Transverse colon (tissue), 4 donors: ENCODE measurements at regions not wholly inside any gene's neighbourhood (a gene's known extent, or its start where the extent isn't known, plus 50 kb on each side); places are given as distances from the start of the nearest gene placed in this dataset.

Experiments used
- DNase-seq: peaks from one replicate; pipeline ENCODE4 v3.0.0-alpha.2; 2019
- H3K27ac ChIP-seq, 4 donors: fragments of 200-600 bp; sonication (generic); 2 replicates each; pipeline ENCODE4 v1.5.1; 2016 to 2018; ENCODE audit warnings: inconsistent platforms in 4 of 4
- H3K27me3 ChIP-seq: fragments of 200-600 bp; sonication (generic); 2 replicates; pipeline ENCODE4 v1.5.1; 2017; ENCODE audit warnings: inconsistent platforms
- H3K36me3 ChIP-seq, 4 donors: fragments of 200-600 bp; sonication (generic); 2 replicates each; pipeline ENCODE4 v1.5.1; 2017 to 2019; ENCODE audit warnings: inconsistent platforms in 4 of 4
- H3K4me1 ChIP-seq, 4 donors: fragments of 200-600 bp; sonication (generic); 2 replicates each; pipeline ENCODE4 v1.5.1; 2017 to 2020; ENCODE audit warnings: inconsistent platforms in 4 of 4
- H3K4me3 ChIP-seq, 4 donors: fragments of 200-600 bp; sonication (generic); 1 replicate in 1 of 4; 2 replicates in 3 of 4; pipeline versions ENCODE4 v1.5.1 to v1.6.1; 2017 to 2019; ENCODE audit warnings: inconsistent platforms in 4 of 4
- H3K9me3 ChIP-seq, 2 donors: fragments of 200-600 bp; sonication (generic); 2 replicates each; pipeline ENCODE4 v1.5.1; 2017 to 2019; ENCODE audit warnings: inconsistent platforms in 2 of 2
- EP300 ChIP-seq: sonication (generic); formaldehyde crosslinking; IDR thresholded peaks from one replicate; pipeline ENCODE4 v1.6.1; 2017; ENCODE audit warnings: antibody characterized with exemption, low read depth
- POLR2A ChIP-seq: fragments of 450-650 bp; IDR thresholded peaks from one replicate; pipeline ENCODE4 v1.6.1; 2016; ENCODE audit warnings: antibody characterized with exemption, mild to moderate bottlenecking, moderate library complexity
- POLR2AphosphoS5 ChIP-seq, 3 donors: sonication (generic); formaldehyde crosslinking; IDR thresholded peaks; one replicate each; pipeline ENCODE4 v1.6.1; 2016; ENCODE audit warnings: antibody characterized with exemption in 3 of 3
- WGBS, 2 donors: methylation state at CpG; one replicate each; pipeline ENCODE4 v1.1.5; 2018; ENCODE audit warnings: low coverage in 1 of 2; 5-methylcytosine and 5-hydroxymethylcytosine counted together
- in situ Hi-C, 4 donors: fragments of 200-750 bp; cut with MboI; loops; one replicate each; pipeline versions ENCODE4 v1.15.0 to v1.15.1; 2017; ENCODE audit warnings: low sequenced_read_pairs in 3 of 4, low pct_ligation_motif_present in 1 of 4, low pct_unique_long_range_greater_than_20kb in 1 of 4
- intact Hi-C: fragments of 100-400 bp; cut with DNase I; formaldehyde crosslinking; loops from one replicate; pipeline ENCODE4 v1.15.1; 2023; ENCODE audit warnings: low total_unique reads
- TF ChIP-seq, protein P1 (sequence below), 5 experiments: fragments of 200-600 bp in 3 of 5; fragments of 450-650 bp in 2 of 5; sonication (generic) in 3 of 5; IDR thresholded peaks; 1 replicate in 2 of 5; 2 replicates in 3 of 5; pipeline ENCODE4 v1.5.1; 2016 to 2017; ENCODE audit warnings: antibody characterized with exemption in 5 of 5, inconsistent platforms in 3 of 5, mild to moderate bottlenecking in 2 of 5, moderate library complexity in 1 of 5

DNA sequence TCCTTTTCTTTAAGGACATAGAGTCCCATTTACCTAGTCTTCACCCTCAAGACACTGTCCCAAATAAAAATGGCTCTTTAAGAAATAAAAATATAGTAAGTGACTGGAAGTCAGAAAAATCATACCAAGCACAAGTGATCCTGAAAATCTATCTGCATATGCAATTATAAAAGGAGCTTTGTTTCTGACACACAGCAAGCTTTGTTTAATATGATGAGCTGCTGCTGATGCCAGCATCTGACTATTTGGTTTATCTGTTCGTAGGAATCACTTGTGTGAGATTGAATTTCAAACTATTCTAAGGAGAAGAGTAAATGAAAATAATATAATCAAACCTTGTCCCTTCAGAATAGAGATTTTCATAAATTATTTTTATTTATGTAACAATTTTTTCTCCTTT, 332.4 kb downstream of the PCDH7 start:
- Histone ChIP-seq H3K27ac (no peak overlapping the region), H3K4me1 (peaks cover 0 to 3% (median 0%) of the 10 kb centered on the region in 4 donors), H3K27me3 (no peaks in the 10 kb centered on the region), H3K9me3 (no peaks in the 10 kb centered on the region), H3K36me3 (no peaks in the 10 kb centered on the region), H3K4me3 (no peak overlapping the region)
- intact Hi-C loops = loop anchor here (2.0 kb wide), 1 partner anchor 46 kb away; no protein-coding TSS in a partner anchor
- in situ Hi-C loops = no loop called here
- WGBS, 2 donors = 46 to 71% methylated on average over 1 of the region's 1 CpG
- TF ChIP-seq POLR2A = no peak
- DNase-seq = no peak

DNA sequence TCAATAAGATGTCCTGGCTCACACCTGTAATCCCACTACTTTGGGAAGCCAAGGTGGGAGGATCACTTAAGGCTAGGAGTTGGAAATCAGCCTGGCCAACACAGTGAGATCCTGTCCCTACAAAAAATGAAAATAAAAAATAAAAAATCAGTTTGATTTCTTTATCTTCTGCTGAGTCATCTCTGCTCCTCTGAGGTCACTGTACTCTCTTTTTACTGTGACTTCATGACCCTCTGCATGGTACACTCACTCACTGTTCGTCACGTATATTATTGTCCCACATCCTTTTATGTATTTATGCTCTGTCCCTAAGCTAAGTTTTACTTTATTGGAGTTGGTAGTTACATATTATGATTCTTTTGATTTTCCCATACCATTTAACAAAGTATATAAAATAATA, 333.3 kb downstream of the PCDH7 start:
- intact Hi-C loops (loop anchor here (2.0 kb wide), 1 partner anchor 47 kb away; no protein-coding TSS in a partner anchor), in situ Hi-C loops (no loop called here)
- Histone ChIP-seq H3K27ac (no peak overlapping the region), H3K9me3 (no peaks in the 10 kb centered on the region), H3K27me3 (no peaks in the 10 kb centered on the region), H3K36me3 (no peaks in the 10 kb centered on the region), H3K4me1 (peaks cover 0 to under 1% (median 0%) of the 10 kb centered on the region in 4 donors), H3K4me3 (no peak overlapping the region)
- no peak for DNase-seq
- TF ChIP-seq EP300 = no peak
- WGBS, 2 donors = 81 to 94% methylated on average over 2 of the region's 2 CpGs

DNA sequence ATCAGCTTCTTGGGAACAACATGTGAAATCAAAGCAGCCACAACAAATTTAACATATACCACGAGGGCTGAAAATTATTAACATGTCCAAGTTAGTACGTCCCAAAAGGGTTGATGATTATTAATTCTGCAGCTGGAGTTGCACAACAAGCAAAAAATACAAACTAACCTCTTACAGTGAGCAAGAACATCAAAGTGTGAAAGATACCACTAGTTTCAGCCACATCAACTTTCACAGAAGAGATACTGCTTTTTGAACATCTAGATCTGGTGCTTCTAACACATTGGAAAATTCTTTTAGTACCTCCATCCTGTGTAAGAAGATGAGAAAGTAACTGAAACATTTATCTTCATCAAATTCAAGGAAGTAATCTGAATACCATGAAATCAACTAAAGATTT, 334.1 kb downstream of the PCDH7 start:
- intact Hi-C loops (no loop called here), in situ Hi-C loops (no loop called here)
- Histone ChIP-seq H3K27me3 (no peaks in the 10 kb centered on the region), H3K36me3 (no peaks in the 10 kb centered on the region), H3K9me3 (no peaks in the 10 kb centered on the region), H3K4me3 (no peak overlapping the region), H3K27ac (no peak overlapping the region), H3K4me1 (no peaks in the 10 kb centered on the region)
- TF ChIP-seq POLR2AphosphoS5 (IDR thresholded peaks at IDR 0.05) (no peak), EP300 (no peak), POLR2A (no peak)
- TF ChIP-seq, protein P1, sequence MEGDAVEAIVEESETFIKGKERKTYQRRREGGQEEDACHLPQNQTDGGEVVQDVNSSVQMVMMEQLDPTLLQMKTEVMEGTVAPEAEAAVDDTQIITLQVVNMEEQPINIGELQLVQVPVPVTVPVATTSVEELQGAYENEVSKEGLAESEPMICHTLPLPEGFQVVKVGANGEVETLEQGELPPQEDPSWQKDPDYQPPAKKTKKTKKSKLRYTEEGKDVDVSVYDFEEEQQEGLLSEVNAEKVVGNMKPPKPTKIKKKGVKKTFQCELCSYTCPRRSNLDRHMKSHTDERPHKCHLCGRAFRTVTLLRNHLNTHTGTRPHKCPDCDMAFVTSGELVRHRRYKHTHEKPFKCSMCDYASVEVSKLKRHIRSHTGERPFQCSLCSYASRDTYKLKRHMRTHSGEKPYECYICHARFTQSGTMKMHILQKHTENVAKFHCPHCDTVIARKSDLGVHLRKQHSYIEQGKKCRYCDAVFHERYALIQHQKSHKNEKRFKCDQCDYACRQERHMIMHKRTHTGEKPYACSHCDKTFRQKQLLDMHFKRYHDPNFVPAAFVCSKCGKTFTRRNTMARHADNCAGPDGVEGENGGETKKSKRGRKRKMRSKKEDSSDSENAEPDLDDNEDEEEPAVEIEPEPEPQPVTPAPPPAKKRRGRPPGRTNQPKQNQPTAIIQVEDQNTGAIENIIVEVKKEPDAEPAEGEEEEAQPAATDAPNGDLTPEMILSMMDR (IDR thresholded peaks at IDR 0.05) = no peak
- 68% methylated on average over 2 of the region's 2 CpGs for WGBS, 2 donors
- DNase-seq = no peak

DNA sequence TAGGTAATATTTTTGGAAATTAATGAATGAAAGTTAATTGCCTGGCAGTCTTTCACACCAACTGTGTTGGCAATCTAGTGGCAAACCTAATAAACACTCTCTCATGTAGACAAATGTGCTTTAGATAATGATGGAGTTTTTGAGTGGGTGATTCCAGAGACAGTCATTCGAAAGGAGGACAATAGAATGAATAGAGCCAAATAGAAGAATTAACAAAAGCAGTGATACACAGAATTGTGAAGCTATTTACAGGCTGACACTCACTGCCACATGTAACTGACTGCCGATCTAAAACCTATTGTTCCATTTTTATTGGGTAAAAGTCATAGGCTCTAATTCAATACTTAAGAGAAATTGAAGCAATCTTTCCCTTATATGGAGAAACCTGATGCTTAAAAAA, 338.5 kb downstream of the PCDH7 start:
- in situ Hi-C loops = no loop called here
- no peaks in the 10 kb centered on the region for H3K36me3 ChIP-seq
- no peak overlapping the region for H3K27ac ChIP-seq
- 75 to 83% methylated on average over 2 of the region's 2 CpGs for WGBS, 2 donors
- no peak for DNase-seq
- H3K27me3 ChIP-seq = no peaks in the 10 kb centered on the region
- no peaks in the 10 kb centered on the region for H3K4me1 ChIP-seq
- H3K4me3 ChIP-seq = no peak overlapping the region
- intact Hi-C loops = no loop called here
- H3K9me3 ChIP-seq = no peaks in the 10 kb centered on the region
- TF ChIP-seq, protein P1 (IDR thresholded peaks at IDR 0.05) = no peak
- TF ChIP-seq POLR2A = no peak
- TF ChIP-seq POLR2AphosphoS5 (IDR thresholded peaks at IDR 0.05) = no peak
- TF ChIP-seq EP300 = no peak

DNA sequence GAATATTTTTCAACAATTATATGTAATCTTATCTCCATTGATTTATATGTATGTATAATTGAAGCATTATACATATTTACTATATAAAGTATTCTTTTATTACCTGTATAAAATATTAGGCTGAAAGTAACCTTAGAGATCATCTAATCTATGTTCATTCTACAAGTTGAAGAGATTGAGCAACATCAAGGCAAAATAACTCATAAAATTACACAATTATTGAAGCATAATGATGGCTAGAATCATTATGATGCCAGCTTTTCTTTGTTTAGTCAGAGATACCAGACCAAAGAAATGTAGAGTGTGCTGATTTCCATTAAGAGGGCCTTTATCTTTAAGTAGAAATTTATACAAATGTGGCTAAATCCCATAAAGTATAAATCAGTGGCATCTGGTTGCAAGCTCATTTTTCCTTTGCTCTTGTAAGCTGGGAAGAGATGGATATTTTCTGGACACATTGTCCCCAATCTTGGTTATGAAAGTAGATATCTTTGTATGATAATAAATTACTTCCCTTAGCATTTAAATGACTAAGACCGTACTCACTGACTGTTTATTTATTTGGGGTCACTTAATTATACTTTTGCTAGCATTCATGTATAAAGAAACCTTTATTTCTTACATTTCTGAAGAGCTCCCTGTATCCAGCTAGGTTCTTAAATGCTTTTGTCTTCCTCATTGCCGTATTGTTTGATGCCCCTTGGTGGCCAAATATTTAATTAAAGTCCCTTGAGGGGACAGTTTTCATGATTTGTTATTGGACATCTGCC, 339.8 kb downstream of the PCDH7 start:
- H3K27ac ChIP-seq = no peak overlapping the region
- H3K36me3 ChIP-seq = no peaks in the 10 kb centered on the region
- 69 to 86% methylated on average over 1 to 2 of the region's 2 CpGs for WGBS, 2 donors
- no peaks in the 10 kb centered on the region for H3K27me3 ChIP-seq
- no peak overlapping the region for H3K4me3 ChIP-seq
- H3K4me1 ChIP-seq = no peaks in the 10 kb centered on the region
- intact Hi-C loops (no loop called here), in situ Hi-C loops (no loop called here)
- no peaks in the 10 kb centered on the region for H3K9me3 ChIP-seq
- no peak for TF ChIP-seq EP300
- TF ChIP-seq, protein P1 (IDR thresholded peaks at IDR 0.05) = no peak
- TF ChIP-seq POLR2AphosphoS5 (IDR thresholded peaks at IDR 0.05) = no peak
- TF ChIP-seq POLR2A = no peak
- DNase-seq = no peak
